PFSK-1 (cell line): ENCODE measurements at regions not wholly inside any gene's neighbourhood (a gene's known extent, or its start where the extent isn't known, plus 50 kb on each side); places are given as distances from the start of the nearest gene placed in this dataset.

Source experiments
- FOXP2 ChIP-seq: optimal IDR thresholded peaks from 2 replicates; pipeline ENCODE3; 2011; ENCODE audit warnings: borderline replicate concordance, control low read depth, inconsistent platforms; ENCODE audit not compliant: insufficient read depth; ENCODE audit errors: extremely low read length, extremely low read depth
- POLR2AphosphoS5 ChIP-seq: IDR thresholded peaks from 2 replicates; pipeline ENCODE4 v1.6.1; 2012; ENCODE audit warnings: low read depth, mild to moderate bottlenecking, control low read depth, low read length, moderate library complexity
- REST ChIP-seq, 2 experiments: IDR thresholded peaks; 2 replicates each; pipeline versions ENCODE4 v1.6.1 to v1.8.0; 2011 to 2012; ENCODE audit warnings: low read depth in 2 of 2, low read length in 2 of 2, control low read depth in 1 of 2, inconsistent platforms in 1 of 2, mild to moderate bottlenecking in 1 of 2, moderate library complexity in 1 of 2; ENCODE audit not compliant: insufficient read depth in 1 of 2
- SIN3A ChIP-seq: IDR thresholded peaks from 2 replicates; pipeline ENCODE4 v1.6.1; 2012; ENCODE audit warnings: mild to moderate bottlenecking, low read length, moderate library complexity, borderline replicate concordance; ENCODE audit not compliant: insufficient read depth
- TAF1 ChIP-seq: IDR thresholded peaks from 2 replicates; pipeline ENCODE4 v1.6.1; 2012; ENCODE audit warnings: low read length, control low read depth, borderline replicate concordance; ENCODE audit not compliant: insufficient read depth

GRCh38 chr12:25401547-25402345, 151.0 kb upstream of the KRAS start:
- TF ChIP-seq FOXP2 (no peak), SIN3A (no peak), TAF1 (no peak), POLR2AphosphoS5 (no peak), REST (IDR thresholded peaks at IDR 0.05; ENCODE audit: insufficient read depth in 1 of 2, low read depth in 2 of 2, low read length in 2 of 2) (no peak)

GRCh38 chr12:25397001-25397400, 146.3 kb upstream of the KRAS start:
- TF ChIP-seq FOXP2 (no peak), REST (IDR thresholded peaks at IDR 0.05; ENCODE audit: insufficient read depth in 1 of 2, low read depth in 2 of 2, low read length in 2 of 2) (no peak), SIN3A (no peak)

- TF ChIP-seq REST (IDR thresholded peaks at IDR 0.05; ENCODE audit: insufficient read depth in 1 of 2, low read depth in 2 of 2, low read length in 2 of 2): no peak
- TF ChIP-seq FOXP2: no peak
- TF ChIP-seq POLR2AphosphoS5: no peak
- TF ChIP-seq SIN3A: no peak
- TF ChIP-seq TAF1: no peak
Measured at GRCh38 chr12:25395227-25395626, 144.5 kb upstream of the KRAS start.

- TF ChIP-seq TAF1: no peak
- TF ChIP-seq FOXP2: no peak
- TF ChIP-seq POLR2AphosphoS5: no peak
- TF ChIP-seq SIN3A: no peak
- no peak for TF ChIP-seq REST (IDR thresholded peaks at IDR 0.05; ENCODE audit: insufficient read depth in 1 of 2, low read depth in 2 of 2, low read length in 2 of 2)
Measured at GRCh38 chr12:25394025-25394424, 143.3 kb upstream of the KRAS start.

GRCh38 chr12:25388183-25388582, 137.5 kb upstream of the KRAS start:
- TF ChIP-seq TAF1: no peak
- no peak for TF ChIP-seq REST (IDR thresholded peaks at IDR 0.05; ENCODE audit: insufficient read depth in 1 of 2, low read depth in 2 of 2, low read length in 2 of 2)
- no peak for TF ChIP-seq SIN3A
